Ishikawa (cell line): ENCODE measurements at regions not wholly inside any gene's neighbourhood (a gene's known extent, or its start where the extent isn't known, plus 50 kb on each side); places are given as distances from the start of the nearest gene placed in this dataset.

ENCODE experiments used
- CEBPB ChIP-seq: IDR thresholded peaks from 2 replicates; pipeline ENCODE4 v1.6.1; 2012
- CREB1 ChIP-seq: IDR thresholded peaks from 2 replicates; pipeline ENCODE4 v1.6.1; 2012; ENCODE audit warnings: low read depth
- EGR1 ChIP-seq: IDR thresholded peaks from 2 replicates; pipeline ENCODE4 v1.6.1; 2012
- EP300 ChIP-seq: IDR thresholded peaks from 2 replicates; pipeline ENCODE4 v1.6.1; 2012; ENCODE audit warnings: borderline replicate concordance
- FOXM1 ChIP-seq: IDR thresholded peaks from 2 replicates; pipeline ENCODE4 v1.6.1; 2012; ENCODE audit warnings: low read depth, borderline replicate concordance
- MAX ChIP-seq: IDR thresholded peaks from 2 replicates; pipeline ENCODE4 v1.6.1; 2012
- NFIC ChIP-seq: IDR thresholded peaks from 2 replicates; pipeline ENCODE4 v1.6.1; 2012
- RAD21 ChIP-seq: IDR thresholded peaks from 2 replicates; pipeline ENCODE4 v1.6.1; 2012; ENCODE audit warnings: low read depth
- REST ChIP-seq: IDR thresholded peaks from 2 replicates; pipeline ENCODE4 v1.6.1; 2012; ENCODE audit warnings: low read depth, mild to moderate bottlenecking
- TAF1 ChIP-seq: IDR thresholded peaks from 2 replicates; pipeline ENCODE4 v1.6.1; 2012; ENCODE audit warnings: low read depth, mild to moderate bottlenecking
- TCF12 ChIP-seq: IDR thresholded peaks from 2 replicates; pipeline ENCODE4 v1.6.1; 2012; ENCODE audit warnings: low read depth
- TEAD4 ChIP-seq: IDR thresholded peaks from 2 replicates; pipeline ENCODE4 v1.6.1; 2012
- USF1 ChIP-seq: IDR thresholded peaks from 2 replicates; pipeline ENCODE4 v1.6.1; 2012
- YY1 ChIP-seq: IDR thresholded peaks from 2 replicates; pipeline ENCODE4 v1.6.1; 2012; ENCODE audit warnings: low read depth
- ZBTB7A ChIP-seq: IDR thresholded peaks from 2 replicates; pipeline ENCODE4 v1.6.1; 2012; ENCODE audit warnings: low read depth

- TF ChIP-seq MAX (no peak), USF1 (no peak), YY1 (no peak), TAF1 (no peak), EP300 (no peak), ZBTB7A (no peak), CREB1 (no peak), CEBPB (no peak)
These were observed 1012.7 kb downstream of the TBC1D22A start for GRCh38 chr22:47775191-47775590.

GRCh38 chr22:47773635-47774034, 1011.2 kb downstream of the TBC1D22A start:
- TF ChIP-seq EGR1 (no peak), TAF1 (no peak), YY1 (no peak)

GRCh38 chr22:47772864-47773263, 1010.4 kb downstream of the TBC1D22A start:
- TF ChIP-seq CEBPB: no peak
- TF ChIP-seq USF1: no peak
- TF ChIP-seq EGR1: no peak
- no peak for TF ChIP-seq NFIC
- no peak for TF ChIP-seq EP300
- TF ChIP-seq TEAD4: no peak
- TF ChIP-seq REST: no peak
- TF ChIP-seq RAD21: no peak
- TF ChIP-seq ZBTB7A: no peak
- no peak for TF ChIP-seq TAF1
- TF ChIP-seq YY1: no peak
- no peak for TF ChIP-seq TCF12
- no peak for TF ChIP-seq MAX
- no peak for TF ChIP-seq CREB1
- no peak for TF ChIP-seq FOXM1

GRCh38 chr22:47769652-47770051, 1007.2 kb downstream of the TBC1D22A start:
- TF ChIP-seq TAF1 (no peak), CREB1 (no peak), MAX (no peak), ZBTB7A (no peak), CEBPB (no peak), NFIC (no peak), RAD21 (no peak), EGR1 (no peak), REST (no peak), EP300 (no peak), TCF12 (no peak), TEAD4 (no peak), YY1 (no peak), USF1 (no peak), FOXM1 (no peak)

- TF ChIP-seq TEAD4 (no peak), CEBPB (no peak)
These were observed 1005.6 kb downstream of the TBC1D22A start for GRCh38 chr22:47768027-47768426.

GRCh38 chr22:47767403-47767802, 1005.0 kb downstream of the TBC1D22A start:
- TF ChIP-seq MAX: no peak
- no peak for TF ChIP-seq NFIC
- TF ChIP-seq YY1: no peak
- no peak for TF ChIP-seq EP300
- TF ChIP-seq TEAD4: no peak
- no peak for TF ChIP-seq ZBTB7A
- no peak for TF ChIP-seq CREB1
- TF ChIP-seq FOXM1: no peak
- no peak for TF ChIP-seq EGR1
- TF ChIP-seq REST: no peak
- no peak for TF ChIP-seq USF1
- no peak for TF ChIP-seq RAD21
- no peak for TF ChIP-seq TAF1
- TF ChIP-seq TCF12: no peak
- no peak for TF ChIP-seq CEBPB
